ENCODE measurements at regions not wholly inside any gene's neighbourhood (a gene's known extent, or its start where the extent isn't known, plus 50 kb on each side); places are given as distances from the start of the nearest gene placed in this dataset.
A peak's percentile ranks its signal among the peaks of the same experiment; 100 is the strongest.

DNA sequence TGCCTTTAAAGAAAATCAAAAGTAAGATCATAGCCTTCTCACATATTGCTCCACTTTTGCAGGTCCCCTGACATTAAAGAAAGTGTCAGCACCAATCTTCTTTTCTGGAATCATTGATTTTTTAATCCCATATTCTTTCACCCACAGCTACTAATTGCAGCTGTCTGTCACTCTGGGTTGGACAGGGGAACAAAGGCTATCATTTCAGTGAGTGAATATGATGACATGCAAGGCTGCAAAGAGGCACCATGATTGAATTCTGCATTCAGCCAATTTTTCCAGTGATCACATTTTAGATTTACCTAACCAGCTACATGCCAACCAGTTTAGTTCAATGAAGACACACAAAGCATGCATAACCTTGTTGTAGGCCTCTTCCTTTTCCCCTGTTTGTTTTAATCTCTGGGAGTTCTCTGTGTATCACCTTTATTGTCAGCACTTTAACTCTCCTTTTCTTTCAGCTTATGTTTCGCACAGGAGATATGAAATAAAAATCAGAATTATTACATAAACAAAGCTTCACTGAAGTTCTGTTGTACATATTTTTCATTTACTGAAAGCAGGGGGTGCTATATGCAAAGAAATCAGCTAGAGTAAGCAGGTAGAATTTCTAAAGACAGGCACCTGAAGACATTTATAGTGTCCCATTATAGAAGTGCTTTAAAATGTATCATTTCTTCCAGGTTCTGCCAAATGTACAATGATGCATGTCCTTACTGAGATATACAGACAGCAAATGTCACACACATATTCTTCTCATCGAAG is 584.8 kb downstream of the PLA2G4A start:
- H3K27ac ChIP-seq = no peak overlapping the region
- no peak for TF ChIP-seq ZFX (IDR thresholded peaks at IDR 0.05; ENCODE audit: borderline replicate concordance)
- TF ChIP-seq, protein P1, sequence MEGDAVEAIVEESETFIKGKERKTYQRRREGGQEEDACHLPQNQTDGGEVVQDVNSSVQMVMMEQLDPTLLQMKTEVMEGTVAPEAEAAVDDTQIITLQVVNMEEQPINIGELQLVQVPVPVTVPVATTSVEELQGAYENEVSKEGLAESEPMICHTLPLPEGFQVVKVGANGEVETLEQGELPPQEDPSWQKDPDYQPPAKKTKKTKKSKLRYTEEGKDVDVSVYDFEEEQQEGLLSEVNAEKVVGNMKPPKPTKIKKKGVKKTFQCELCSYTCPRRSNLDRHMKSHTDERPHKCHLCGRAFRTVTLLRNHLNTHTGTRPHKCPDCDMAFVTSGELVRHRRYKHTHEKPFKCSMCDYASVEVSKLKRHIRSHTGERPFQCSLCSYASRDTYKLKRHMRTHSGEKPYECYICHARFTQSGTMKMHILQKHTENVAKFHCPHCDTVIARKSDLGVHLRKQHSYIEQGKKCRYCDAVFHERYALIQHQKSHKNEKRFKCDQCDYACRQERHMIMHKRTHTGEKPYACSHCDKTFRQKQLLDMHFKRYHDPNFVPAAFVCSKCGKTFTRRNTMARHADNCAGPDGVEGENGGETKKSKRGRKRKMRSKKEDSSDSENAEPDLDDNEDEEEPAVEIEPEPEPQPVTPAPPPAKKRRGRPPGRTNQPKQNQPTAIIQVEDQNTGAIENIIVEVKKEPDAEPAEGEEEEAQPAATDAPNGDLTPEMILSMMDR (IDR thresholded peaks at IDR 0.05) = peak; percentile 67

DNA sequence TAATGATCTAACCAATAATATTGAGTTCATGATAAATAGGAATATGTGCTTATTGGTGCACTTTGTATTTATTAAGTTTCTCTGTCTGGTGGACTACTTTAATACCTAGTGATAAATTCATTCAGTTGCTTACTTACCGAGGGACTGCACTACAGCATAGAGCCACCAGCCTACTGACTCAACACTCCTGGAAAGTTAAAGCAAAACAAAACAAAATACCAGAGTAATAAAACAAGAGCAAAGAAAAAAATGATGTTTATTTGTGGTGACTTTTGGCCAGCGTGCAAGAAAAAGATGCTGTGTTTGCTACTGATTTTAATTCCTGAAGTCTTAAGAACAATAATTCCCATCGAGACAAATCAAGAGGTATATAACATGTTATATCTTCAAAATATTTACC is 586.3 kb downstream of the PLA2G4A start:
- TF ChIP-seq ZFX (IDR thresholded peaks at IDR 0.05; ENCODE audit: borderline replicate concordance) = no peak
- TF ChIP-seq, protein P1 (IDR thresholded peaks at IDR 0.05) = no peak
- no peak overlapping the region for H3K27ac ChIP-seq

DNA sequence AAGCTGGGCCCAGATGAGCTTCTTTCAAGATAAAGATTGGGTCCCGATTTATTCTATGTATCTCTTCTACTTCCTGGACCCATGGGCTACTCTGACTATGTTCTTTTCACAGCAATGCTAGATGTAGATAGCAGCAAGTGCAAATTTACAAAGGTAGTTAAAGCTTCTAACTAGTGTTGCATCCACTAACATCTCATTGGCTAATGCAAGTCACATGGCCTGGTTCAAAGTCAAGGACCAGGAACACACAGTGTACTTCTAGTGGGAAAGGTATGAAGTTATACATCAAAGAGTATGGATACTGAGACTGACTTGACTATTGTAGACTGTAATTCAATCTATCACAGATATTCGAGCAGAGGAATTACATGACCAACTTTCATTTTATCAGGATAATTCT is 588.8 kb downstream of the PLA2G4A start:
- TF ChIP-seq, protein P1 (IDR thresholded peaks at IDR 0.05) = no peak
- TF ChIP-seq ZFX (IDR thresholded peaks at IDR 0.05; ENCODE audit: borderline replicate concordance) = no peak
- no peak overlapping the region for H3K27ac ChIP-seq

DNA sequence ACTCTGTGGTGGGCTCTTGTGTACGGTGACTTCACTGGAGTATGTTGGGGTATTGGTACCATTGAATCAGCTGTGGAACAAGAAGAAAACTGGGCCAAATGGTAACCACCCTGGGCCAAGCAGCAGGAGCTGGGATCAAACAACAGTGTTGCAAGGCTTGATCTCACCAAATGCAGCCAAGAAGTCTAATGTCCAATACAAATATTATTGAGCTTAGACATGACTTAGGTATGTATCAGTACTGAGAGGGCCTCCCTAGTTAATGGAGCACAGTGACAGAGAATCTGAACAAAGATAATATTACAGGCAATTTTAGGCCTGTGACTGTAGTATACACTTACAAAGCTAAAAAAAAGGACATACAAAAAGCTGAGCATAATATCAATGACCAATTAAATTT is 604.8 kb downstream of the PLA2G4A start:
- H3K27ac ChIP-seq = no peak overlapping the region
- TF ChIP-seq, protein P1 (IDR thresholded peaks at IDR 0.05) = no peak
- no peak for TF ChIP-seq ZFX (IDR thresholded peaks at IDR 0.05; ENCODE audit: borderline replicate concordance)

- no peak overlapping the region for H3K27ac ChIP-seq
- TF ChIP-seq, protein P1 (IDR thresholded peaks at IDR 0.05) = no peak
- no peak for TF ChIP-seq ZFX (IDR thresholded peaks at IDR 0.05; ENCODE audit: borderline replicate concordance)
Measured at GRCh38 chr1:187442603-187443002, 613.9 kb downstream of the PLA2G4A start.

DNA sequence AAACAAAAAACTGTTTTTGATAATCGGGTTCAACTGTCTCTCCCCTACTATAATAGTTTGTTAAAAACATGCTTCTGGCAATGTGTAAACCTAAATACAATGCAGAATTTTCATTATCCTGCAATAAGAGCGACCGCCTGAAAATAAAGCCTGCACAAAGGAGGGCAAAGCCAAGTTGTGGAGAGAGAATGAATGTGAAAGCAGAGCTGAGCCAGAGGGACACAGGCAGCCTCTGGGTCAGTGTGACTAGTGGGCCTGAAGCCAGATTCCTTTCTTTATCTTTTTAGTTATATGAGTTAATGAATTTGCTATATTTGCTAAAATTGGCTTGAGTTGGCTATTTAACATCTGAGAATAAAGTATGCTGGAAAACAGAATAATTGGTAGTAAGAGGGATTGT is 615.2 kb downstream of the PLA2G4A start:
- TF ChIP-seq, protein P1 (IDR thresholded peaks at IDR 0.05) = no peak
- TF ChIP-seq ZFX (IDR thresholded peaks at IDR 0.05; ENCODE audit: borderline replicate concordance) = no peak
- no peak overlapping the region for H3K27ac ChIP-seq

- no peak overlapping the region for H3K27ac ChIP-seq
- TF ChIP-seq ZFX (IDR thresholded peaks at IDR 0.05; ENCODE audit: borderline replicate concordance) = no peak
- TF ChIP-seq, protein P1 (IDR thresholded peaks at IDR 0.05) = no peak
Measured at GRCh38 chr1:187445066-187445465, 616.3 kb downstream of the PLA2G4A start.

Measured in 22Rv1 (cell line).